ENCODE measurements at regions not wholly inside any gene's neighbourhood (a gene's known extent, or its start where the extent isn't known, plus 50 kb on each side); places are given as distances from the start of the nearest gene placed in this dataset.

DNA sequence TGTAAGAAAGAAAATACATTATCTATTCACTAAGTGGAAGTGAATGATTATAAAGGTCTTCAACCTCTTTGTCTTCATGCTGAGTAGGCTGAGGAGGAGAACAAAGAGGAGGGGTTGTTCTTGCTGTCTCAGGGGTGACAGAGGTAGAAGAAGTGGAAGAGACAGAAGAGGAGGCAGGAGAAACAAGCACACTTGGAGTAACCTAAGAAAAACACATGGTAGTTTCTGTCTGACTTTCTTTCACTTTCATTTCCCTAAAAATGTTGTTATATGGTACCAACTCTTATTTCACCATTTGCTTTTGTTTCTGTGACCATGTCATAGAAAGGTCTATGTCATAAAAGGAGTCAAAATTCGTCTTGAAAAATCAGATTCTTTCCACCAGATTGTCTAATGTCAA, 696.6 kb upstream of the BRINP3 start:
- Histone ChIP-seq H3K27me3 (ENCODE audit: control insufficient read depth in 2 of 2, insufficient read depth in 2 of 2, low read length in 2 of 2) (no peaks in the 10 kb centered on the region), H2AFZ (ENCODE audit: low read depth, low read length) (0 out of 2 replicates have a peak overlapping the region, but pooled peaks have one; percentile 3), H3K27ac (ENCODE audit: extremely low read depth, low read depth, low read length) (no peak overlapping the region), H3K79me2 (ENCODE audit: control insufficient read depth, insufficient read depth, low read length) (no peaks in the 10 kb centered on the region), H3K9ac (ENCODE audit: insufficient read depth in 1 of 2, low read depth in 2 of 2, low read length in 2 of 2) (no peak overlapping the region), H3K4me1 (replicated peaks in 1 of 2; ENCODE audit: control insufficient read depth in 2 of 2, insufficient read depth in 2 of 2, low read length in 2 of 2) (no peaks in the 10 kb centered on the region), H3K36me3 (ENCODE audit: control insufficient read depth, insufficient read depth, low read length) (no peaks in the 10 kb centered on the region), H3K9me1 (ENCODE audit: control insufficient read depth, insufficient read depth, low read length) (no peaks in the 10 kb centered on the region), H3K4me3 (no peak overlapping the region), H3K9me3 (replicated peaks; ENCODE audit: control insufficient read depth, insufficient read depth, low read depth, low read length) (peaks cover 2% of the 10 kb centered on the region; the same call in 1 of the 2 replicates), H3K4me2 (ENCODE audit: insufficient read depth, low read length) (no peak overlapping the region), H4K20me1 (replicated peaks; ENCODE audit: control insufficient read depth, insufficient read depth, low read length) (no peaks in the 10 kb centered on the region)
- FAIRE-seq (no peak), ATAC-seq (no peak), DNase-seq (ENCODE audit: extremely low read depth in 1 of 4, low spot score in 3 of 4) (no peak)
- intact Hi-C loops (cut with micrococcal nuclease) (no loop called here), in situ Hi-C loops (cut with MboI) (no loop called here)
- WGBS (ENCODE audit: insufficient coverage, low coverage, missing lambda C conversion rate), result 0% methylated on average over 1 of the region's 1 CpG
- TF ChIP-seq POLR3A (IDR thresholded peaks at IDR 0.05; ENCODE audit: borderline replicate concordance, extremely low read depth, insufficient read depth, insufficient read length), result no peak
- TF ChIP-seq TEAD1 (CRISPR knock-in tag; IDR thresholded peaks at IDR 0.05), result no peak
- TF ChIP-seq FOXK2 (conservative IDR thresholded peaks at IDR 0.05 in 1 of 2, IDR thresholded peaks at IDR 0.05 in 1 of 2; ENCODE audit: low read depth in 2 of 2), result no peak
- TF ChIP-seq ZFP30 (CRISPR knock-in tag; IDR thresholded peaks at IDR 0.05; ENCODE audit: borderline replicate concordance), result no peak
- no peak for TF ChIP-seq BRD9 (IDR thresholded peaks at IDR 0.05; ENCODE audit: low read depth, partially characterized antibody)
- no peak for TF ChIP-seq CBX5 (IDR thresholded peaks at IDR 0.05; ENCODE audit: borderline replicate concordance, low read depth)
- TF ChIP-seq, protein P1, sequence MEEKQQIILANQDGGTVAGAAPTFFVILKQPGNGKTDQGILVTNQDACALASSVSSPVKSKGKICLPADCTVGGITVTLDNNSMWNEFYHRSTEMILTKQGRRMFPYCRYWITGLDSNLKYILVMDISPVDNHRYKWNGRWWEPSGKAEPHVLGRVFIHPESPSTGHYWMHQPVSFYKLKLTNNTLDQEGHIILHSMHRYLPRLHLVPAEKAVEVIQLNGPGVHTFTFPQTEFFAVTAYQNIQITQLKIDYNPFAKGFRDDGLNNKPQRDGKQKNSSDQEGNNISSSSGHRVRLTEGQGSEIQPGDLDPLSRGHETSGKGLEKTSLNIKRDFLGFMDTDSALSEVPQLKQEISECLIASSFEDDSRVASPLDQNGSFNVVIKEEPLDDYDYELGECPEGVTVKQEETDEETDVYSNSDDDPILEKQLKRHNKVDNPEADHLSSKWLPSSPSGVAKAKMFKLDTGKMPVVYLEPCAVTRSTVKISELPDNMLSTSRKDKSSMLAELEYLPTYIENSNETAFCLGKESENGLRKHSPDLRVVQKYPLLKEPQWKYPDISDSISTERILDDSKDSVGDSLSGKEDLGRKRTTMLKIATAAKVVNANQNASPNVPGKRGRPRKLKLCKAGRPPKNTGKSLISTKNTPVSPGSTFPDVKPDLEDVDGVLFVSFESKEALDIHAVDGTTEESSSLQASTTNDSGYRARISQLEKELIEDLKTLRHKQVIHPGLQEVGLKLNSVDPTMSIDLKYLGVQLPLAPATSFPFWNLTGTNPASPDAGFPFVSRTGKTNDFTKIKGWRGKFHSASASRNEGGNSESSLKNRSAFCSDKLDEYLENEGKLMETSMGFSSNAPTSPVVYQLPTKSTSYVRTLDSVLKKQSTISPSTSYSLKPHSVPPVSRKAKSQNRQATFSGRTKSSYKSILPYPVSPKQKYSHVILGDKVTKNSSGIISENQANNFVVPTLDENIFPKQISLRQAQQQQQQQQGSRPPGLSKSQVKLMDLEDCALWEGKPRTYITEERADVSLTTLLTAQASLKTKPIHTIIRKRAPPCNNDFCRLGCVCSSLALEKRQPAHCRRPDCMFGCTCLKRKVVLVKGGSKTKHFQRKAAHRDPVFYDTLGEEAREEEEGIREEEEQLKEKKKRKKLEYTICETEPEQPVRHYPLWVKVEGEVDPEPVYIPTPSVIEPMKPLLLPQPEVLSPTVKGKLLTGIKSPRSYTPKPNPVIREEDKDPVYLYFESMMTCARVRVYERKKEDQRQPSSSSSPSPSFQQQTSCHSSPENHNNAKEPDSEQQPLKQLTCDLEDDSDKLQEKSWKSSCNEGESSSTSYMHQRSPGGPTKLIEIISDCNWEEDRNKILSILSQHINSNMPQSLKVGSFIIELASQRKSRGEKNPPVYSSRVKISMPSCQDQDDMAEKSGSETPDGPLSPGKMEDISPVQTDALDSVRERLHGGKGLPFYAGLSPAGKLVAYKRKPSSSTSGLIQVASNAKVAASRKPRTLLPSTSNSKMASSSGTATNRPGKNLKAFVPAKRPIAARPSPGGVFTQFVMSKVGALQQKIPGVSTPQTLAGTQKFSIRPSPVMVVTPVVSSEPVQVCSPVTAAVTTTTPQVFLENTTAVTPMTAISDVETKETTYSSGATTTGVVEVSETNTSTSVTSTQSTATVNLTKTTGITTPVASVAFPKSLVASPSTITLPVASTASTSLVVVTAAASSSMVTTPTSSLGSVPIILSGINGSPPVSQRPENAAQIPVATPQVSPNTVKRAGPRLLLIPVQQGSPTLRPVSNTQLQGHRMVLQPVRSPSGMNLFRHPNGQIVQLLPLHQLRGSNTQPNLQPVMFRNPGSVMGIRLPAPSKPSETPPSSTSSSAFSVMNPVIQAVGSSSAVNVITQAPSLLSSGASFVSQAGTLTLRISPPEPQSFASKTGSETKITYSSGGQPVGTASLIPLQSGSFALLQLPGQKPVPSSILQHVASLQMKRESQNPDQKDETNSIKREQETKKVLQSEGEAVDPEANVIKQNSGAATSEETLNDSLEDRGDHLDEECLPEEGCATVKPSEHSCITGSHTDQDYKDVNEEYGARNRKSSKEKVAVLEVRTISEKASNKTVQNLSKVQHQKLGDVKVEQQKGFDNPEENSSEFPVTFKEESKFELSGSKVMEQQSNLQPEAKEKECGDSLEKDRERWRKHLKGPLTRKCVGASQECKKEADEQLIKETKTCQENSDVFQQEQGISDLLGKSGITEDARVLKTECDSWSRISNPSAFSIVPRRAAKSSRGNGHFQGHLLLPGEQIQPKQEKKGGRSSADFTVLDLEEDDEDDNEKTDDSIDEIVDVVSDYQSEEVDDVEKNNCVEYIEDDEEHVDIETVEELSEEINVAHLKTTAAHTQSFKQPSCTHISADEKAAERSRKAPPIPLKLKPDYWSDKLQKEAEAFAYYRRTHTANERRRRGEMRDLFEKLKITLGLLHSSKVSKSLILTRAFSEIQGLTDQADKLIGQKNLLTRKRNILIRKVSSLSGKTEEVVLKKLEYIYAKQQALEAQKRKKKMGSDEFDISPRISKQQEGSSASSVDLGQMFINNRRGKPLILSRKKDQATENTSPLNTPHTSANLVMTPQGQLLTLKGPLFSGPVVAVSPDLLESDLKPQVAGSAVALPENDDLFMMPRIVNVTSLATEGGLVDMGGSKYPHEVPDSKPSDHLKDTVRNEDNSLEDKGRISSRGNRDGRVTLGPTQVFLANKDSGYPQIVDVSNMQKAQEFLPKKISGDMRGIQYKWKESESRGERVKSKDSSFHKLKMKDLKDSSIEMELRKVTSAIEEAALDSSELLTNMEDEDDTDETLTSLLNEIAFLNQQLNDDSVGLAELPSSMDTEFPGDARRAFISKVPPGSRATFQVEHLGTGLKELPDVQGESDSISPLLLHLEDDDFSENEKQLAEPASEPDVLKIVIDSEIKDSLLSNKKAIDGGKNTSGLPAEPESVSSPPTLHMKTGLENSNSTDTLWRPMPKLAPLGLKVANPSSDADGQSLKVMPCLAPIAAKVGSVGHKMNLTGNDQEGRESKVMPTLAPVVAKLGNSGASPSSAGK (IDR thresholded peaks at IDR 0.05), result no peak
- TF ChIP-seq HNRNPUL1 (IDR thresholded peaks at IDR 0.05; ENCODE audit: low read length), result no peak
- TF ChIP-seq ERF (CRISPR knock-in tag; IDR thresholded peaks at IDR 0.05), result no peak
- TF ChIP-seq ETV5 (CRISPR knock-in tag; IDR thresholded peaks at IDR 0.05; ENCODE audit: low read depth), result no peak
- no peak for TF ChIP-seq CREB1 (IDR thresholded peaks at IDR 0.05)
- no peak for TF ChIP-seq CREB1 (CRISPR knock-in tag; IDR thresholded peaks at IDR 0.05)
- ChIA-PET CTCF (ENCODE audit: low intra/inter-chr PET ratio) (no interaction called here), POLR2A (no interaction called here)
- BruUV-seq (replicated peaks), result no TSS peak
